Upper lobe of right lung (tissue), 1 donor: ENCODE measurements at regions not wholly inside any gene's neighbourhood (a gene's known extent, or its start where the extent isn't known, plus 50 kb on each side); places are given as distances from the start of the nearest gene placed in this dataset.

Experiments used
- ATAC-seq: fragments of 200-7000 bp; cut with Tn5 transposase; one replicate; pipeline ENCODE4 v1.9.1; 2020; ENCODE audit warnings: mild to moderate bottlenecking, moderate library complexity
- DNase-seq: peaks from one replicate; pipeline ENCODE4 v3.0.0-alpha.2; 2020
- H3K27ac ChIP-seq: fragments of 200-600 bp; one replicate; pipeline ENCODE4 v1.8.0; 2022
- H3K27me3 ChIP-seq: fragments of 200-600 bp; one replicate; pipeline ENCODE4 v1.8.0; 2022; ENCODE audit warnings: mild to moderate bottlenecking
- H3K36me3 ChIP-seq: fragments of 200-600 bp; one replicate; pipeline ENCODE4 v1.8.0; 2022
- H3K4me1 ChIP-seq: fragments of 200-600 bp; one replicate; pipeline ENCODE4 v1.8.0; 2022
- H3K4me3 ChIP-seq: fragments of 200-600 bp; one replicate; pipeline ENCODE4 v1.8.0; 2022; ENCODE audit warnings: mild to moderate bottlenecking
- H3K9me3 ChIP-seq: fragments of 200-600 bp; one replicate; pipeline ENCODE4 v1.8.0; 2022
- CTCF ChIP-seq: fragments of 200-600 bp; IDR thresholded peaks from one replicate; pipeline ENCODE4 v1.8.0; 2022; ENCODE audit warnings: antibody characterized with exemption
- intact Hi-C: fragments of 100-400 bp; cut with DNase I; formaldehyde crosslinking; loops from one replicate; pipeline ENCODE4 v1.11.0; 2022
- donor health status: DM: no; HTN: yes; CAD: no; lungs with severe emphysema.

GRCh38 chr5:30195036-30195435 is 998.5 kb upstream of the CDH6 start:
- TF ChIP-seq CTCF: no peak
- Histone ChIP-seq H3K4me3 (no peak overlapping the region), H3K27me3 (no peaks in the 10 kb centered on the region), H3K36me3 (no peaks in the 10 kb centered on the region), H3K4me1 (no peaks in the 10 kb centered on the region), H3K9me3 (no peaks in the 10 kb centered on the region), H3K27ac (no peak overlapping the region)
- ATAC-seq (no peak), DNase-seq (no peak)
- intact Hi-C loops: no loop called here

- intact Hi-C loops: no loop called here
- ATAC-seq (no peak), DNase-seq (no peak)
- no peak for TF ChIP-seq CTCF
- Histone ChIP-seq H3K27me3 (no peaks in the 10 kb centered on the region), H3K27ac (no peak overlapping the region), H3K9me3 (no peaks in the 10 kb centered on the region), H3K4me1 (no peaks in the 10 kb centered on the region), H3K36me3 (no peaks in the 10 kb centered on the region), H3K4me3 (no peak overlapping the region)
Measured at GRCh38 chr5:30194595-30194994, 998.9 kb upstream of the CDH6 start.

- Histone ChIP-seq H3K27me3 (no peaks in the 10 kb centered on the region), H3K36me3 (no peaks in the 10 kb centered on the region), H3K4me3 (no peak overlapping the region), H3K27ac (no peak overlapping the region), H3K9me3 (no peaks in the 10 kb centered on the region), H3K4me1 (no peaks in the 10 kb centered on the region)
- intact Hi-C loops: no loop called here
- no peak for ATAC-seq
- DNase-seq: no peak
- no peak for TF ChIP-seq CTCF
Measured at GRCh38 chr5:30183795-30184194, 1009.7 kb upstream of the CDH6 start.

GRCh38 chr5:30156156-30156555 is 1037.3 kb upstream of the CDH6 start:
- Histone ChIP-seq H3K27me3 (no peaks in the 10 kb centered on the region), H3K4me3 (no peak overlapping the region), H3K36me3 (no peaks in the 10 kb centered on the region), H3K9me3 (no peaks in the 10 kb centered on the region), H3K4me1 (no peaks in the 10 kb centered on the region), H3K27ac (no peak overlapping the region)
- ATAC-seq (no peak), DNase-seq (no peak)
- intact Hi-C loops: no loop called here
- TF ChIP-seq CTCF: no peak

GRCh38 chr5:30152431-30152830 is 1041.1 kb upstream of the CDH6 start:
- no peak for TF ChIP-seq CTCF
- intact Hi-C loops: no loop called here

GRCh38 chr5:30150231-30150630 is 1043.3 kb upstream of the CDH6 start:
- Histone ChIP-seq H3K4me1 (no peaks in the 10 kb centered on the region), H3K27ac (no peak overlapping the region), H3K9me3 (peaks cover 5% of the 10 kb centered on the region), H3K36me3 (no peaks in the 10 kb centered on the region), H3K27me3 (no peaks in the 10 kb centered on the region), H3K4me3 (no peak overlapping the region)
- DNase-seq (no peak), ATAC-seq (no peak)
- intact Hi-C loops: no loop called here
- no peak for TF ChIP-seq CTCF

More at GRCh38 chr5:30152431-30152830, 1041.1 kb upstream of the CDH6 start:
- Histone ChIP-seq H3K27me3 (no peaks in the 10 kb centered on the region), H3K27ac (no peak overlapping the region), H3K9me3 (no peaks in the 10 kb centered on the region), H3K4me1 (no peaks in the 10 kb centered on the region), H3K4me3 (no peak overlapping the region), H3K36me3 (no peaks in the 10 kb centered on the region)
- no peak for ATAC-seq
- no peak for DNase-seq
